ENCODE measurements at regions not wholly inside any gene's neighbourhood (a gene's known extent, or its start where the extent isn't known, plus 50 kb on each side); places are given as distances from the start of the nearest gene placed in this dataset.

- TF ChIP-seq CEBPB (IDR thresholded peaks at IDR 0.05) (no peak), TEAD4 (IDR thresholded peaks at IDR 0.05) (no peak), EP300 (IDR thresholded peaks at IDR 0.05; ENCODE audit: borderline replicate concordance) (no peak), MAX (IDR thresholded peaks at IDR 0.05) (no peak), REST (IDR thresholded peaks at IDR 0.05; ENCODE audit: low read depth) (no peak), RAD21 (IDR thresholded peaks at IDR 0.05; ENCODE audit: low read depth) (no peak), FOXM1 (IDR thresholded peaks at IDR 0.05; ENCODE audit: borderline replicate concordance, low read depth) (no peak), NFIC (IDR thresholded peaks at IDR 0.05) (no peak)
Observed at GRCh38 chr2:234812851-234813250, 139.0 kb upstream of the SH3BP4 start.
